HG03060 (cell line): ENCODE measurements at regions not wholly inside any gene's neighbourhood (a gene's known extent, or its start where the extent isn't known, plus 50 kb on each side); places are given as distances from the start of the nearest gene placed in this dataset.
"Not testable (repeated sequence)": the region's sequence is repeated elsewhere in the genome, so short reads cannot be mapped to it uniquely, and the experiment has no call there.

Experiments
- ATAC-seq: cut with Tn5 transposase; IDR thresholded peaks from one replicate; pipeline ENCODE4 v1.9.1; 2021; ENCODE audit warnings: low read depth, moderate number of reproducible peaks; ENCODE audit not compliant: unreplicated experiment

DNA sequence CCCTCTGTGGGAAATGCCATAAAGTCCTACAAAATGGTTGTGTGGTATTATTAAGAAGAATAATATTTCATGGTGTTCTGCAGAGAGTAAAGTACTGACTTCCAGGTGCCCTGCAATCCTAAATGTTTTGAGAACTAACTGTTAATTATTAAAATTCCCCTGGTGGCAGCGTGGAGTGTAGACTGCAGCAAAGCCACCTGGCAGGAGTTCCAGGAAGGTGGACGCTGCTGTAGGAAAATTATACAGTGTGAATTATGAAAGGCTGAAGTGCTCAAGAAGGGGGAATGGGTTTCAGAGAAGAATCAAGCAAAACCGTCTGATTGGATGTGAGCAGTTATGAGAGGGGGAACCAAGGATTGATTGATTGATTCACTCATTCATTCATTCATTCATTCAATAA is 572.4 kb upstream of the PPP2R3A start:
- ATAC-seq = no peak

- ATAC-seq = no peak
Observed at GRCh38 chr3:135393898-135394525, 571.5 kb upstream of the PPP2R3A start.

- no peak for ATAC-seq
Observed at GRCh38 chr3:135412475-135412874, 553.1 kb upstream of the PPP2R3A start.

GRCh38 chr3:135416182-135416581 is 549.3 kb upstream of the PPP2R3A start:
- no peak for ATAC-seq

DNA sequence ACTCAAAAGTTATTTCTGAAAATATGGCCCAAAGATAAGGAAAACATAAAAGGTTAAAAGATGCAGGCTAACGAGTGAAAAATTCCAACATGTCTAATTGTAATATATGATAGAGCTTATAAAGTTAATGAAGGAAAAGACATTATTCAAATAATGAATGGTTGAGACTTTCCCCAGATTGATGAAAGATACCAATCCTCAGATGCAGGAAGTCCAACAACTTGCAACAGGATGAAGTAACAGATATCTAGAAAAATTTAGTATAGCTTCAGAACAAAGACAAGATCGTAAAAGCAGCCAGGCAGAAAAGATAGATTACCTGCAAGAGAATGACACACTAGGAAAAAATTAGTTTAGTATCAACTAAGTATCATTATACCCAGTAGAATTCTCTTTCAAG is 546.4 kb upstream of the PPP2R3A start:
- no peak for ATAC-seq

- no peak for ATAC-seq
Observed at GRCh38 chr3:135426508-135426907, 539.0 kb upstream of the PPP2R3A start.

DNA sequence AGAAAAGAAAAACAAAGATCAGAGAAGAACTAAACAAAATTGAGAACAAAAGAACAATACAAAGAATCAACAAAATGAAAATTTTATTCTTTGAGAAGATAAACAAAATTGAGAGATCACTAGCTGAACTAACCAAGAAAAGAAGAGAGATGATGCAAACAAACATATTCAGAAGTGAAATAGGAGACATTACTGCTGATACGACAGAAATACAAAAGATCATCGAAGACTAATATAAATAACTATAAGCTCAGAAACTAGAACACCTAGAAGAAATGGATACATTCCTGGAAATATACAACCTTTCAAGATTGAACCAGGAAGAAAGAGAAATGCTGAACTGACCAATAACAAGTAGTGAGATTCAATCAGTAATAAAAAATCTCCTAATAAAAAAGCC is 533.1 kb upstream of the PPP2R3A start:
- ATAC-seq = no peak

- ATAC-seq = not testable (repeated sequence)
Observed at GRCh38 chr3:135438889-135439597, 526.5 kb upstream of the PPP2R3A start.

DNA sequence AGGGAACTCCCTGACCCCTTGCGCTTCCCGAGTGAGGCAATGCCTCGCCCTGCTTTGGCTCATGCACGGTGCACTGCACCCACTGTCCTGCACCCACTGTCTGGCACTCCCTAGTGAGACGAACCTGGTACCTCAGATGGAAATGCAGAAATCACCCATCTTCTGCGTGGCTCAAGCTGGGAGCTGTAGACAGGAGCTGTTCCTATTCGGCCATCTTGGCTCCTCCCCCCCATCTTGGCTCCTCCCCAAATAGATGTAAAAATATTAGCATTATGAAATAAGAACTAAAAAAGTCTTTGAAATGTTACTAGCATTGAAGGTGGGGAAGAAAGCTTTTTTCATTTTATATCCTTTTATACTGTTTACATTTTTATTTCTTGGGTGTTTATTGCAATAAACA is 525.9 kb upstream of the PPP2R3A start:
- ATAC-seq = not testable (repeated sequence)

DNA sequence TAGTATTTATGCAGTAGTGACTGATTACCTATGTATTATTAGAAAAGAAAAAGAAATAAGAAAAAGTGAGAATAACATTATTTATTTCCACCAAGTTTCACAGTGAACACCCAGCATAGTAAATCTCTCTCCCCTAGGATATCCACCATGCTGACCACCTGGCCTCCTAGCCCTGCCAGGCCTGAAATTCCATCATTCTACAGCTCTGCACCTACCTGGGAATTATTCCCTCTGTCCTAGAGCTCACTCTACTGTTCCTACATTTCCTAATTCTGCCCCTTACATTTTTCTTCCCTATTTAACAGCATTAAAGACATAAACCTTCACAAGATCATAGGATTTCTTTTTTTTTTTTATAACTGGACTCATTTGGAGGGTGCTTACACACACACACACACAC is 525.3 kb upstream of the PPP2R3A start:
- ATAC-seq = no peak

GRCh38 chr3:135440746-135441145 is 524.8 kb upstream of the PPP2R3A start:
- ATAC-seq = no peak

GRCh38 chr3:135444058-135444457 is 521.5 kb upstream of the PPP2R3A start:
- ATAC-seq = no peak

GRCh38 chr3:135447483-135447882 is 518.0 kb upstream of the PPP2R3A start:
- ATAC-seq = no peak

DNA sequence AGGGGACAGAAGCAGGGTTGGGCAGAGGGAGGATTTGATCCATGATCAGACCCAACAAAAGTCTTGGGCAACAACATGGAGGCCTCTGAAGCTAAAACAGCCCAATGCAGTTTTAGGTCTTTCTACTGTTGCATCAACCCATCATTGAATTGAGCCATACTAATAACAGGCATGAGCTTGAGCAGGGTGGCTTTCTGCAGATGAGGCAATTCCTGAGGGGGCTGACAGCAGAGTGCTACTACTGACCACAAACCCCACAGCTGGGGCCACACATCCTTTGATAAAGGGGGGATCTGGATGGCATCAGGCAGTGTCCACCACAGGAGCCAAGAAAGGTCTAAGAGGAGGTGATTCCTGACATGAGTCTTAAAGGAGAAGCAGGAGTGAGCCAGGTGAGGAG is 517.0 kb upstream of the PPP2R3A start:
- no peak for ATAC-seq

DNA sequence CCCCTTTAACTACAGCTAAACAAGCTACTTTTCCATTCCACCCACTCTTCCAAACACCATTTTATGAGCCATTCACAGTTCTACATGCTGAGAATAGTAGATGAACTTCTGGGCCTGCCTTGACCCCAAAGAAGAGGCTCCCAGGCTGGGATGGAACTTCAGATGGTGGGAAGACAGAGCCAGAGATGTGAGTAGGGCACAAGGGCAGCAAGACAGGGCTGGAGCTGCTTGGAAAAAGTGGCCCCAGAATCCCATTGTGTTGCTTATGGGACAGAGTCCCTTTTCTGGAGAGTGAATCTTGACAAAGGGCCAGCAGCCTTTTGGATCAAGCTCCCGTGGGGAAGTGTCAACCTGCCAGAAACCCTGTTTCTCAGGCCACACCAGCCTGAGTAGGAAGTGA is 516.5 kb upstream of the PPP2R3A start:
- no peak for ATAC-seq

DNA sequence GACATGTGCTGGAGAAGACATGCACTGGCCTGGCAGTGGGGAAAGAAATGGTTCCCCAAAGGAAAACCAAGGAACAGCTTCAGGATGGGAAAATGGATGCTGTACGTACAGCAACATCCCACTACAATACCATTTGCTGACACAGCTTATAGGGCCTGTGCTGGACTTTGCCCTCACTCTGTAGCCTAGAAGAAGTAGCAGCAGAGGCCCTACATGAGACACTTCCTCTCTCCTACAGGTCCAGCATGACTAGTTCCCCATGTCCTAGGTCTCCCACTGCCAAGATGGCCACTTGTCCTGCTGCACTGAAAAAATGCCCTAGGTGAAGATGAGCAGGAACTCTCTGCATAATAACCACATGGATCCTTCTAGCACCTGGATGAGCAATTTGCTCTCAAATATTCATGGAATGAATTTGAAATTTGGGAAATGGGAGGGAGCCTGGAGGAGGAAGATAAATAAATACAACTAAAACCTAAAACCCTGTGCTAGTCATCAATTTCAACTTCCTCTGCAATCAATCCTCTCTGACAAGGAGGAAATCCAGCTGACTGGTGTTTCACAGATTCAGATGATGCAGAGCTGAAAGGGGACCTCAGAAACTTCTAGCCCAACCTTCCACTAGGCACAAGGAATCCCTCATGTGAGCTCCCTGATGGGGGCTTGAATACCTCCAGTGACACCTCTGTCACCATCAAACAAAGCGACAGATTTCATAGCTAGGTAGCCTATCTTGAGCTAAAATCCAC is 514.3 kb upstream of the PPP2R3A start:
- no peak for ATAC-seq

DNA sequence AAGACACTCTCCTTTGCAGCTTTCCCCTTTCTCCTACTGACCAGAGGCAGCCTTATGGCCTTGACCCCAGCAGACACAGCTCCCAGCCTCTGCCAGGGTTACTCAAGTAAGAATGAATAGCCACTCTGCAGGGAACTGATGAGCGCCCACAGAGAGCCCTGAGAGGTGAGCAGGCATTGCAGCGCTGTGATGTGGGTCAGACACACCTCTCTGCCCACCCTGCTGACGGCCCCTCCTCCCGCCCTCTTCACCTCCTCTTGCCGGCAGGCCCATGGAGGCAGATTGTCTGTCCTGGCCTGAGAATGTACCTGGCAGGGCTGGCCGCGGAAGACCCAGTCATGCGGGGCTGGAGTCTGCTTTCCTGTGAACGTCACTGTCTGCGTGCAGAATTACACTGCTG is 512.6 kb upstream of the PPP2R3A start:
- ATAC-seq = no peak

- ATAC-seq = no peak
Observed at GRCh38 chr3:135453326-135453725, 512.2 kb upstream of the PPP2R3A start.

DNA sequence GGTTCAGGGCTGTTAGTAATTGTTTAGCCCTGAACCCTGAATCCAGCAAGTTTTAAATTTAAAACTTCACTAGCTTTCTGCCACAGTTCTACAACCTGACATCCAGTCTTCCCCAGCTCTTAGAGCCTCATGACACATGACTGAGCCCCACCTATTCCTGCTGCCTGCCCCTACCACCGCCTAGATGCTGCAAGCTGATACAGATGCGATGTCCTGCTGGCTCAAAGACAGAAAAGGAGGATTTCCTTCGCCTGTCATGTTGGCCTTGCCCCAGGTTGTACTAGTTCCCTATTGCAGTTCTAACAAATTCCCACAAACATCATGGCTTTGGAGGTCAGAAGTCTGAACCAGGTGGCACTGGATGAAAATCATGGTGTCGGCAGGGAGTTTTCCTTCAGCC is 510.6 kb upstream of the PPP2R3A start:
- ATAC-seq = no peak

- no peak for ATAC-seq
Observed at GRCh38 chr3:135456108-135456790, 509.3 kb upstream of the PPP2R3A start.
